ENCODE measurements at regions not wholly inside any gene's neighbourhood (a gene's known extent, or its start where the extent isn't known, plus 50 kb on each side); places are given as distances from the start of the nearest gene placed in this dataset.
"Not testable (repeated sequence)": the region's sequence is repeated elsewhere in the genome, so short reads cannot be mapped to it uniquely, and the experiment has no call there.

- no peaks in the 10 kb centered on the region for H3K4me1 Mint-ChIP-seq (ENCODE audit: low read depth, unreplicated experiment)
- H3K4me3 Mint-ChIP-seq (ENCODE audit: unreplicated experiment) = no peak overlapping the region
- no peak overlapping the region for H3K27ac Mint-ChIP-seq (ENCODE audit: unreplicated experiment)
- peaks cover 15% of the 10 kb centered on the region for H3K36me3 Mint-ChIP-seq (ENCODE audit: unreplicated experiment)
- peaks cover 16% of the 10 kb centered on the region for H3K27me3 Mint-ChIP-seq (ENCODE audit: unreplicated experiment)
- TF ChIP-seq, protein P1, sequence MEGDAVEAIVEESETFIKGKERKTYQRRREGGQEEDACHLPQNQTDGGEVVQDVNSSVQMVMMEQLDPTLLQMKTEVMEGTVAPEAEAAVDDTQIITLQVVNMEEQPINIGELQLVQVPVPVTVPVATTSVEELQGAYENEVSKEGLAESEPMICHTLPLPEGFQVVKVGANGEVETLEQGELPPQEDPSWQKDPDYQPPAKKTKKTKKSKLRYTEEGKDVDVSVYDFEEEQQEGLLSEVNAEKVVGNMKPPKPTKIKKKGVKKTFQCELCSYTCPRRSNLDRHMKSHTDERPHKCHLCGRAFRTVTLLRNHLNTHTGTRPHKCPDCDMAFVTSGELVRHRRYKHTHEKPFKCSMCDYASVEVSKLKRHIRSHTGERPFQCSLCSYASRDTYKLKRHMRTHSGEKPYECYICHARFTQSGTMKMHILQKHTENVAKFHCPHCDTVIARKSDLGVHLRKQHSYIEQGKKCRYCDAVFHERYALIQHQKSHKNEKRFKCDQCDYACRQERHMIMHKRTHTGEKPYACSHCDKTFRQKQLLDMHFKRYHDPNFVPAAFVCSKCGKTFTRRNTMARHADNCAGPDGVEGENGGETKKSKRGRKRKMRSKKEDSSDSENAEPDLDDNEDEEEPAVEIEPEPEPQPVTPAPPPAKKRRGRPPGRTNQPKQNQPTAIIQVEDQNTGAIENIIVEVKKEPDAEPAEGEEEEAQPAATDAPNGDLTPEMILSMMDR (IDR thresholded peaks at IDR 0.05; ENCODE audit: partially characterized antibody, unreplicated experiment) = no peak
- DNase-seq = no peak
- peaks cover 39% of the 10 kb centered on the region for H3K9me3 Mint-ChIP-seq (ENCODE audit: unreplicated experiment)
Measured at GRCh38 chr9:40914772-40915659, 213.5 kb downstream of the FOXD4L6 start.

GRCh38 chr9:40913928-40914673 lies 214.4 kb downstream of the FOXD4L6 start:
- TF ChIP-seq, protein P1 (IDR thresholded peaks at IDR 0.05; ENCODE audit: partially characterized antibody, unreplicated experiment) = no peak
- H3K36me3 Mint-ChIP-seq (ENCODE audit: unreplicated experiment) = peaks cover 15% of the 10 kb centered on the region
- H3K27me3 Mint-ChIP-seq (ENCODE audit: unreplicated experiment) = peaks cover 15% of the 10 kb centered on the region
- no peak for DNase-seq
- H3K4me3 Mint-ChIP-seq (ENCODE audit: unreplicated experiment) = no peak overlapping the region
- no peaks in the 10 kb centered on the region for H3K4me1 Mint-ChIP-seq (ENCODE audit: low read depth, unreplicated experiment)
- no peak overlapping the region for H3K27ac Mint-ChIP-seq (ENCODE audit: unreplicated experiment)
- peaks cover 39% of the 10 kb centered on the region for H3K9me3 Mint-ChIP-seq (ENCODE audit: unreplicated experiment)

DNA sequence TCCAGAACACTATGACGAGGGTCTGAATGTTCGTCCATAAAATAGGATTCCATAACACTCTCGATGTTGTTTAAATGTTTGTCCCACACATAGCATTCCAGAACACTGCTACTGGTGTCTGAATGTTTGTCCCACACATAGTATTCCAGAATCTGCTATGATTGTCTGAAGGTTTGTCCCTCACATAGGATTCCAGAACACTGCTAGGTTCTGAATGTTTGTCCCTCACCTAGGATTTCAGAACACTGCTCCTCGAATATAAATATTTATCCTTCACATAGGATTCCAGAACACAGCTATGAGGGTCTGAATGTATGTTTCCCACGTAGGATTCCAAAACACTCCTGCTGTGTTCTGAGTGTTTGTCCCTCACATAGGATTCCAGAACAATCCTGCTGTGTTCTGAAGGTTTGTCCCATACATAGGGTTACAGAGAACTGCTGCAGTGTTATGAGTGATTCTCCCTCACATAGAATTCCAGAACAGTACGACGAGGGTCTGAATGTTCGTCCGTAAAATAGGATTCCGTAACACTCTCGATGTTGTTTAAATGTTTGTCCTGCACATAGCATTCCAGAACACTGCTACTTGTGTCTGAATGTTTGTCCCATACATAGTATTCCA lies 215.3 kb downstream of the FOXD4L6 start:
- Mint-ChIP-seq H3K27me3 (ENCODE audit: unreplicated experiment) (peaks cover 15% of the 10 kb centered on the region), H3K9me3 (ENCODE audit: unreplicated experiment) (peaks cover 40% of the 10 kb centered on the region), H3K27ac (ENCODE audit: unreplicated experiment) (no peak overlapping the region), H3K4me1 (ENCODE audit: low read depth, unreplicated experiment) (no peaks in the 10 kb centered on the region), H3K36me3 (ENCODE audit: unreplicated experiment) (peaks cover 15% of the 10 kb centered on the region), H3K4me3 (ENCODE audit: unreplicated experiment) (no peak overlapping the region)
- DNase-seq = no peak
- TF ChIP-seq, protein P1 (IDR thresholded peaks at IDR 0.05; ENCODE audit: partially characterized antibody, unreplicated experiment) = no peak

GRCh38 chr9:40912679-40913078 lies 215.8 kb downstream of the FOXD4L6 start:
- Mint-ChIP-seq H3K27me3 (ENCODE audit: unreplicated experiment) (peaks cover 16% of the 10 kb centered on the region), H3K36me3 (ENCODE audit: unreplicated experiment) (peaks cover 18% of the 10 kb centered on the region), H3K9me3 (ENCODE audit: unreplicated experiment) (peaks cover 43% of the 10 kb centered on the region)
- H3K4me1 Mint-ChIP-seq (ENCODE audit: low read depth, unreplicated experiment); H3K4me3 Mint-ChIP-seq (ENCODE audit: unreplicated experiment); H3K27ac Mint-ChIP-seq (ENCODE audit: unreplicated experiment); DNase-seq: not testable (repeated sequence)

GRCh38 chr9:40911647-40912046 lies 216.8 kb downstream of the FOXD4L6 start:
- Mint-ChIP-seq H3K27ac (ENCODE audit: unreplicated experiment) (no peak overlapping the region), H3K9me3 (ENCODE audit: unreplicated experiment) (peaks cover 54% of the 10 kb centered on the region), H3K36me3 (ENCODE audit: unreplicated experiment) (peaks cover 26% of the 10 kb centered on the region), H3K27me3 (ENCODE audit: unreplicated experiment) (peaks cover 14% of the 10 kb centered on the region), H3K4me3 (ENCODE audit: unreplicated experiment) (no peak overlapping the region), H3K4me1 (ENCODE audit: low read depth, unreplicated experiment) (no peaks in the 10 kb centered on the region)
- no peak for DNase-seq
- TF ChIP-seq, protein P1 (IDR thresholded peaks at IDR 0.05; ENCODE audit: partially characterized antibody, unreplicated experiment) = no peak

GRCh38 chr9:40910995-40911394 lies 217.5 kb downstream of the FOXD4L6 start:
- Mint-ChIP-seq H3K36me3 (ENCODE audit: unreplicated experiment) (peaks cover 27% of the 10 kb centered on the region), H3K9me3 (ENCODE audit: unreplicated experiment) (peaks cover 56% of the 10 kb centered on the region), H3K27me3 (ENCODE audit: unreplicated experiment) (peaks cover 12% of the 10 kb centered on the region)
- not testable (repeated sequence) for H3K27ac Mint-ChIP-seq (ENCODE audit: unreplicated experiment); H3K4me1 Mint-ChIP-seq (ENCODE audit: low read depth, unreplicated experiment); H3K4me3 Mint-ChIP-seq (ENCODE audit: unreplicated experiment); DNase-seq
